Keratinocyte (primary cell): ENCODE measurements at regions not wholly inside any gene's neighbourhood (a gene's known extent, or its start where the extent isn't known, plus 50 kb on each side); places are given as distances from the start of the nearest gene placed in this dataset.

ENCODE experiments used
- DNase-seq: peaks from one replicate; pipeline ENCODE4 v3.0.0-alpha.2; 2011; ENCODE audit warnings: low read depth, missing footprints, low spot score
- FAIRE-seq: peaks from 2 replicates; lab custom pipeline; 2011; peaks lifted over from hg19 to GRCh38; lab: Jason Lieb, UNC
- H2AFZ ChIP-seq: 2 replicates; pipeline ENCODE4 v1.6.0; 2012; ENCODE audit warnings: low read length, control low read depth, inconsistent platforms; ENCODE audit not compliant: control insufficient read depth
- H3K27ac ChIP-seq: 2 replicates; pipeline ENCODE4 v1.5.1; 2011; ENCODE audit warnings: low read length; ENCODE audit not compliant: control insufficient read depth, insufficient read depth
- H3K27me3 ChIP-seq: 3 replicates; pipeline ENCODE4 v1.6.0; 2011; ENCODE audit warnings: low read length; ENCODE audit not compliant: control insufficient read depth, insufficient read depth; ENCODE audit errors: extremely low read depth
- H3K36me3 ChIP-seq, 2 experiments: 2 replicates in 1 of 2; 3 replicates in 1 of 2; pipeline ENCODE4 v1.5.1; 2011; ENCODE audit warnings: low read length in 2 of 2, mild to moderate bottlenecking in 1 of 2; ENCODE audit not compliant: control insufficient read depth in 2 of 2, insufficient read depth in 2 of 2; ENCODE audit errors: extremely low read depth in 1 of 2
- H3K4me1 ChIP-seq: 3 replicates; pipeline ENCODE4 v1.5.1; 2011; ENCODE audit warnings: low read length; ENCODE audit not compliant: control insufficient read depth, insufficient read depth; ENCODE audit errors: extremely low read depth
- H3K4me2 ChIP-seq: 3 replicates; pipeline ENCODE4 v1.6.0; 2011; ENCODE audit warnings: low read depth, low read length; ENCODE audit not compliant: control insufficient read depth, insufficient read depth; ENCODE audit errors: extremely low read depth
- H3K4me3 ChIP-seq, 3 experiments: fragments of 200-600 bp in 1 of 3; sonication (generic) in 1 of 3; 2 replicates in 2 of 3; 3 replicates in 1 of 3; pipeline ENCODE4 v1.5.1; 2011 to 2016; ENCODE audit warnings: low read length in 3 of 3, mild to moderate bottlenecking in 3 of 3, control low read depth in 2 of 3, inconsistent platforms in 1 of 3, low read depth in 1 of 3, mixed read lengths in 1 of 3, mixed run types in 1 of 3, moderate library complexity in 1 of 3; ENCODE audit not compliant: control insufficient read depth in 2 of 3, insufficient read depth in 2 of 3; ENCODE audit errors: extremely low read depth in 1 of 3
- H3K79me2 ChIP-seq: 2 replicates; pipeline ENCODE4 v1.6.0; 2012; ENCODE audit warnings: low read length; ENCODE audit not compliant: control insufficient read depth, insufficient read depth
- H3K9ac ChIP-seq: 3 replicates; pipeline ENCODE4 v1.6.0; 2011; ENCODE audit warnings: low read length; ENCODE audit not compliant: control insufficient read depth, insufficient read depth; ENCODE audit errors: extremely low read depth
- H3K9me1 ChIP-seq: 3 replicates; pipeline ENCODE4 v1.6.0; 2011; ENCODE audit warnings: low read length; ENCODE audit not compliant: control insufficient read depth, insufficient read depth; ENCODE audit errors: extremely low read depth
- H3K9me3 ChIP-seq: 2 replicates; pipeline ENCODE4 v1.5.1; 2012; ENCODE audit warnings: low read depth, low read length; ENCODE audit not compliant: control insufficient read depth
- H4K20me1 ChIP-seq: 3 replicates; pipeline ENCODE4 v1.6.0; 2011; ENCODE audit warnings: low read length; ENCODE audit not compliant: control insufficient read depth, insufficient read depth; ENCODE audit errors: extremely low read depth
- CTCF ChIP-seq, 3 experiments: IDR thresholded peaks in 1 of 3; conservative IDR thresholded peaks in 1 of 3; optimal IDR thresholded peaks in 1 of 3; 2 replicates in 2 of 3; 3 replicates in 1 of 3; pipeline versions ENCODE3 to v1.5.1; 2011; ENCODE audit warnings: low read length in 3 of 3, mild to moderate bottlenecking in 3 of 3, moderate library complexity in 2 of 3, control low read depth in 1 of 3, inconsistent platforms in 1 of 3; ENCODE audit not compliant: insufficient read depth in 2 of 3; ENCODE audit errors: extremely low read depth in 1 of 3
- EZH2 ChIP-seq: IDR thresholded peaks from one replicate; pipeline ENCODE4 v1.6.1; 2012; ENCODE audit warnings: inconsistent platforms, mild to moderate bottlenecking, low read length, moderate library complexity
- dilution Hi-C: fragments of 300-500 bp; cut with MboI; formaldehyde crosslinking; loops from one replicate; pipeline ENCODE4 v1.7.0; 2020; ENCODE audit warnings: low sequenced_read_pairs; ENCODE audit not compliant: extremely low pct_ligation_motif_present

DNA sequence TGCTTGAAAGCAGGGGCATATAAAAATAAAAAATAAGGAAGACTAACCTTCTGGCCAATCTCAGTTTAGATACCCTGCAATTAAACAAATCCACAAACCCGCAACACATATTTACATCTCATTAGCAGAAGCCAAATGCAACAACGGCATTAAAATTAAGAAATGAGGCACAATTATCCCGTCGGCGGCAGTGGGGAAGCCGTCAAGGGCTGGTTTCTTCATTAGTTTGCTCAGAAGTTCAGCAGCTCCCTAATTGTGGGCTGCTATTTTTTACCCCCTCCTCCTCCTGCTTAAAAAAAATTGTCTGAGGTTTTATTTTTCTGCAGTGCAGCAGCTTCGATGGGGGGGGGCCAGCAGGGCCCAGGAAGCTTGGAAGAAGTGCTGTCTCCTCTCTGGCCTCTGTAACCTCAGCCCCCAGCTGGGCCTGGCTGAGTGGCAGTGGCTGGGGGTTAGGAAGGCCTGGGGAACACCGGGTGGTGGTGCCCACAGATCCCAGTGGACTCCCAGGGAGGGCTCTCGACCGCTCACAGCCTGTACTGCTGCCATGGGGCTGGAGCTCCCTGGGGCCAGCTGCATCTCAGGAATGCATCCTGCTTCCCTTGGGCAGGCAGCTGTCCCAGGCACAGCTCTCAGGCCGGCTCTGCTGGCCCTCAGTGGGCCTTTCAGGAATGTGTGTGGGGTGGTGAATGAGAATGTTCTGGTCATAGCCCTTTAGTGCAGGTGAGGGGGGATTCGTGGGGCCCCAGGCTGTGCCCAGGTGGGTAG lies 148.7 kb upstream of the B3GAT1 start:
- dilution Hi-C loops: no loop called here

GRCh38 chr11:134560066-134560465 lies 148.0 kb upstream of the B3GAT1 start:
- no peaks in the 10 kb centered on the region for H3K9me1 ChIP-seq
- FAIRE-seq (no peak), DNase-seq (no peak)
- no peak overlapping the region for H3K9ac ChIP-seq
- no peak overlapping the region for H3K4me3 ChIP-seq
- no peak overlapping the region for H2AFZ ChIP-seq
- H3K36me3 ChIP-seq: no peaks in the 10 kb centered on the region
- TF ChIP-seq EZH2: no peak
- TF ChIP-seq CTCF (optimal IDR thresholded peaks at IDR 0.05 in 1 of 3, IDR thresholded peaks at IDR 0.05 in 1 of 3, conservative IDR thresholded peaks at IDR 0.05 in 1 of 3; ENCODE audit: extremely low read depth in 1 of 3, insufficient read depth in 2 of 3, low read length in 3 of 3): no peak
- H3K4me1 ChIP-seq: no peaks in the 10 kb centered on the region
- no peaks in the 10 kb centered on the region for H3K79me2 ChIP-seq
- H3K27me3 ChIP-seq: no peaks in the 10 kb centered on the region
- H4K20me1 ChIP-seq: no peaks in the 10 kb centered on the region
- H3K4me2 ChIP-seq: no peak overlapping the region
- H3K27ac ChIP-seq: no peak overlapping the region
- H3K9me3 ChIP-seq: no peaks in the 10 kb centered on the region
- dilution Hi-C loops: no loop called here

More for the DNA sequence above, 148.7 kb upstream of the B3GAT1 start:
- no peak overlapping the region for H3K9ac ChIP-seq
- no peak overlapping the region for H3K4me3 ChIP-seq
- no peak overlapping the region for H2AFZ ChIP-seq
- no peaks in the 10 kb centered on the region for H3K27me3 ChIP-seq
- H4K20me1 ChIP-seq: no peaks in the 10 kb centered on the region
- H3K4me1 ChIP-seq: no peaks in the 10 kb centered on the region
- TF ChIP-seq CTCF (optimal IDR thresholded peaks at IDR 0.05 in 1 of 3, IDR thresholded peaks at IDR 0.05 in 1 of 3, conservative IDR thresholded peaks at IDR 0.05 in 1 of 3; ENCODE audit: extremely low read depth in 1 of 3, insufficient read depth in 2 of 3, low read length in 3 of 3): no peak
- TF ChIP-seq EZH2: no peak
- H3K27ac ChIP-seq: no peak overlapping the region
- no peaks in the 10 kb centered on the region for H3K9me1 ChIP-seq
- no peaks in the 10 kb centered on the region for H3K36me3 ChIP-seq
- peaks cover 2% of the 10 kb centered on the region for H3K9me3 ChIP-seq
- no peak for DNase-seq
- no peak overlapping the region for H3K4me2 ChIP-seq
- H3K79me2 ChIP-seq: no peaks in the 10 kb centered on the region
- no peak for FAIRE-seq
